Keratinocyte (primary cell): ENCODE measurements at regions not wholly inside any gene's neighbourhood (a gene's known extent, or its start where the extent isn't known, plus 50 kb on each side); places are given as distances from the start of the nearest gene placed in this dataset.

Experiments
- DNase-seq: peaks from one replicate; pipeline ENCODE4 v3.0.0-alpha.2; 2011; ENCODE audit warnings: low read depth, missing footprints, low spot score
- FAIRE-seq: peaks from 2 replicates; lab custom pipeline; 2011; peaks lifted over from hg19 to GRCh38; lab: Jason Lieb, UNC
- H2AFZ ChIP-seq: 2 replicates; pipeline ENCODE4 v1.6.0; 2012; ENCODE audit warnings: low read length, control low read depth, inconsistent platforms; ENCODE audit not compliant: control insufficient read depth
- H3K27ac ChIP-seq: 2 replicates; pipeline ENCODE4 v1.5.1; 2011; ENCODE audit warnings: low read length; ENCODE audit not compliant: control insufficient read depth, insufficient read depth
- H3K27me3 ChIP-seq: 3 replicates; pipeline ENCODE4 v1.6.0; 2011; ENCODE audit warnings: low read length; ENCODE audit not compliant: control insufficient read depth, insufficient read depth; ENCODE audit errors: extremely low read depth
- H3K36me3 ChIP-seq, 2 experiments: 2 replicates in 1 of 2; 3 replicates in 1 of 2; pipeline ENCODE4 v1.5.1; 2011; ENCODE audit warnings: low read length in 2 of 2, mild to moderate bottlenecking in 1 of 2; ENCODE audit not compliant: control insufficient read depth in 2 of 2, insufficient read depth in 2 of 2; ENCODE audit errors: extremely low read depth in 1 of 2
- H3K4me1 ChIP-seq: 3 replicates; pipeline ENCODE4 v1.5.1; 2011; ENCODE audit warnings: low read length; ENCODE audit not compliant: control insufficient read depth, insufficient read depth; ENCODE audit errors: extremely low read depth
- H3K4me2 ChIP-seq: 3 replicates; pipeline ENCODE4 v1.6.0; 2011; ENCODE audit warnings: low read depth, low read length; ENCODE audit not compliant: control insufficient read depth, insufficient read depth; ENCODE audit errors: extremely low read depth
- H3K4me3 ChIP-seq, 3 experiments: fragments of 200-600 bp in 1 of 3; sonication (generic) in 1 of 3; 2 replicates in 2 of 3; 3 replicates in 1 of 3; pipeline ENCODE4 v1.5.1; 2011 to 2016; ENCODE audit warnings: low read length in 3 of 3, mild to moderate bottlenecking in 3 of 3, control low read depth in 2 of 3, inconsistent platforms in 1 of 3, low read depth in 1 of 3, mixed read lengths in 1 of 3, mixed run types in 1 of 3, moderate library complexity in 1 of 3; ENCODE audit not compliant: control insufficient read depth in 2 of 3, insufficient read depth in 2 of 3; ENCODE audit errors: extremely low read depth in 1 of 3
- H3K79me2 ChIP-seq: 2 replicates; pipeline ENCODE4 v1.6.0; 2012; ENCODE audit warnings: low read length; ENCODE audit not compliant: control insufficient read depth, insufficient read depth
- H3K9ac ChIP-seq: 3 replicates; pipeline ENCODE4 v1.6.0; 2011; ENCODE audit warnings: low read length; ENCODE audit not compliant: control insufficient read depth, insufficient read depth; ENCODE audit errors: extremely low read depth
- H3K9me1 ChIP-seq: 3 replicates; pipeline ENCODE4 v1.6.0; 2011; ENCODE audit warnings: low read length; ENCODE audit not compliant: control insufficient read depth, insufficient read depth; ENCODE audit errors: extremely low read depth
- H3K9me3 ChIP-seq: 2 replicates; pipeline ENCODE4 v1.5.1; 2012; ENCODE audit warnings: low read depth, low read length; ENCODE audit not compliant: control insufficient read depth
- H4K20me1 ChIP-seq: 3 replicates; pipeline ENCODE4 v1.6.0; 2011; ENCODE audit warnings: low read length; ENCODE audit not compliant: control insufficient read depth, insufficient read depth; ENCODE audit errors: extremely low read depth
- EZH2 ChIP-seq: IDR thresholded peaks from one replicate; pipeline ENCODE4 v1.6.1; 2012; ENCODE audit warnings: inconsistent platforms, mild to moderate bottlenecking, low read length, moderate library complexity
- dilution Hi-C: fragments of 300-500 bp; cut with MboI; formaldehyde crosslinking; loops from one replicate; pipeline ENCODE4 v1.7.0; 2020; ENCODE audit warnings: low sequenced_read_pairs; ENCODE audit not compliant: extremely low pct_ligation_motif_present
- TF ChIP-seq, protein P1 (sequence below), 3 experiments: IDR thresholded peaks in 1 of 3; conservative IDR thresholded peaks in 1 of 3; optimal IDR thresholded peaks in 1 of 3; 2 replicates in 2 of 3; 3 replicates in 1 of 3; pipeline versions ENCODE3 to v1.5.1; 2011; ENCODE audit warnings: low read length in 3 of 3, mild to moderate bottlenecking in 3 of 3, moderate library complexity in 2 of 3, control low read depth in 1 of 3, inconsistent platforms in 1 of 3; ENCODE audit not compliant: insufficient read depth in 2 of 3; ENCODE audit errors: extremely low read depth in 1 of 3

DNA sequence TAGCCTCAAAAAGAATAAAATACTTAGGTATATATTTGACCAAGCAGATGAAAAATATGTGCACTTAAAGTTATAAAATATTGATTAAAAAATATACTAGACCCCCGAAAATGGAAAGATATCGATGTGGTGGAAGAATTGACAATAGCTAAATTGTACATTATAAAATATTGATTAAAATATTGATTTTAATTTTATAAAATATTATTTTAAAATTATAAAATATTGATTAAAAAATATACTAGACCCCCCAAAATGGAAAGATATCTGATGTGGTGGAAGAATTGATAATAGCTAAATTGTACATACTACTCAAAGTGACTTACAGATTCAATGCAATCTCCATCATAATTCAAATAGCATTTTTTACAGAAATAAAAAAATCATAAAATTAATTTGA lies 1540.9 kb upstream of the RAG2 start:
- no peak for TF ChIP-seq EZH2
- TF ChIP-seq, protein P1, sequence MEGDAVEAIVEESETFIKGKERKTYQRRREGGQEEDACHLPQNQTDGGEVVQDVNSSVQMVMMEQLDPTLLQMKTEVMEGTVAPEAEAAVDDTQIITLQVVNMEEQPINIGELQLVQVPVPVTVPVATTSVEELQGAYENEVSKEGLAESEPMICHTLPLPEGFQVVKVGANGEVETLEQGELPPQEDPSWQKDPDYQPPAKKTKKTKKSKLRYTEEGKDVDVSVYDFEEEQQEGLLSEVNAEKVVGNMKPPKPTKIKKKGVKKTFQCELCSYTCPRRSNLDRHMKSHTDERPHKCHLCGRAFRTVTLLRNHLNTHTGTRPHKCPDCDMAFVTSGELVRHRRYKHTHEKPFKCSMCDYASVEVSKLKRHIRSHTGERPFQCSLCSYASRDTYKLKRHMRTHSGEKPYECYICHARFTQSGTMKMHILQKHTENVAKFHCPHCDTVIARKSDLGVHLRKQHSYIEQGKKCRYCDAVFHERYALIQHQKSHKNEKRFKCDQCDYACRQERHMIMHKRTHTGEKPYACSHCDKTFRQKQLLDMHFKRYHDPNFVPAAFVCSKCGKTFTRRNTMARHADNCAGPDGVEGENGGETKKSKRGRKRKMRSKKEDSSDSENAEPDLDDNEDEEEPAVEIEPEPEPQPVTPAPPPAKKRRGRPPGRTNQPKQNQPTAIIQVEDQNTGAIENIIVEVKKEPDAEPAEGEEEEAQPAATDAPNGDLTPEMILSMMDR (optimal IDR thresholded peaks at IDR 0.05 in 1 of 3, IDR thresholded peaks at IDR 0.05 in 1 of 3, conservative IDR thresholded peaks at IDR 0.05 in 1 of 3; ENCODE audit: extremely low read depth in 1 of 3, insufficient read depth in 2 of 3, low read length in 3 of 3) = no peak
- dilution Hi-C loops = no loop called here

DNA sequence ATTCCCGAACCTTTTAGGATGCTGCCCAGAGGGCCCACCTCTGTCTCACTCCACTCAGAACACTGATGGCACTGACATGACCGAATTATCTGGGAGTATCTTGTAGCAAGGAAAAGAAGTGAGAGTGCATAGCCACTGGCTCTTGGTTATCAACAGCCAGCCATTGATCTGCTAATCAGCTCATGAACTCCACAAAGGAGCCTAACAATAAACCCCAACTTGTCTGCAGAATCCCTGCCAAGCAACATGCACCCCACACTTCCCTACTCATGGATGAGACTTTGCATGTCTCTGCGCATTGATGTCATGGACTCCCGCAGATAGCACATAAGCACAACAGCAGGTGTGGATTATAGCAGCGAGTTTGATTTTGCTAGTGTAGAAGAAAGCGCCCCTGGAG lies 1538.9 kb upstream of the RAG2 start:
- TF ChIP-seq, protein P1 (optimal IDR thresholded peaks at IDR 0.05 in 1 of 3, IDR thresholded peaks at IDR 0.05 in 1 of 3, conservative IDR thresholded peaks at IDR 0.05 in 1 of 3; ENCODE audit: extremely low read depth in 1 of 3, insufficient read depth in 2 of 3, low read length in 3 of 3) = no peak
- Histone ChIP-seq H3K27me3 (no peaks in the 10 kb centered on the region), H3K79me2 (no peaks in the 10 kb centered on the region)

More for the DNA sequence above, 1540.9 kb upstream of the RAG2 start:
- no peaks in the 10 kb centered on the region for H3K4me1 ChIP-seq
- H4K20me1 ChIP-seq = no peaks in the 10 kb centered on the region
- H3K4me2 ChIP-seq = no peak overlapping the region
- no peaks in the 10 kb centered on the region for H3K79me2 ChIP-seq
- no peaks in the 10 kb centered on the region for H3K27me3 ChIP-seq
- H3K36me3 ChIP-seq = no peaks in the 10 kb centered on the region
- H3K9me3 ChIP-seq = no peaks in the 10 kb centered on the region
- FAIRE-seq (no peak), DNase-seq (no peak)
- H3K9ac ChIP-seq = no peak overlapping the region
- H3K27ac ChIP-seq = no peak overlapping the region
- H2AFZ ChIP-seq = no peak overlapping the region
- H3K4me3 ChIP-seq = no peak overlapping the region
- H3K9me1 ChIP-seq = no peaks in the 10 kb centered on the region

More for the DNA sequence above, 1538.9 kb upstream of the RAG2 start:
- DNase-seq (no peak), FAIRE-seq (no peak)
- Histone ChIP-seq H3K4me1 (no peaks in the 10 kb centered on the region), H3K9ac (no peak overlapping the region), H3K4me3 (no peak overlapping the region), H3K4me2 (no peak overlapping the region), H3K36me3 (no peaks in the 10 kb centered on the region), H3K9me3 (no peaks in the 10 kb centered on the region), H3K9me1 (no peaks in the 10 kb centered on the region), H3K27ac (no peak overlapping the region), H2AFZ (no peak overlapping the region), H4K20me1 (no peaks in the 10 kb centered on the region)
- dilution Hi-C loops = no loop called here
